ENCODE measurements at regions not wholly inside any gene's neighbourhood (a gene's known extent, or its start where the extent isn't known, plus 50 kb on each side); places are given as distances from the start of the nearest gene placed in this dataset.
"Not testable (repeated sequence)": the region's sequence is repeated elsewhere in the genome, so short reads cannot be mapped to it uniquely, and the experiment has no call there.

DNA sequence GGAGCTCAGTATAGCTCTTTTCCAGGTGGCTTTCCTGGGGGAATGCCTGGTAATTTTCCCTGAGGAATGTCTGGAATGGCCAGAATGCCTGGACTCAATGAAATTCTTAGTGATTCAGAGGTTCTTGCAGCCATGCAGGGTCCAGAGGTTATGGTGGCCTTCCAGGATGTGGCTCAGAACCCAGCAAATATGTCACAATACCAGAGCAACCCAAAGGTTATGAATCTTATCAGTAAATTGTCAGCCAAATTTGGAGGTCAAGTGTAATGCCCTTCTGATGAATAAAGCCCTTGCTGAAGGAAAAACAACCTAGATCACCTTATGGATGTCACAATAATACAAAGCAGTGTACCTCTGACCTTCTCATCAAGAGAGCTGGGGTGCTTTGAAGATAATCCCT is 100.3 kb downstream of the TMEM167A start:
- H3K9me3 ChIP-seq (ENCODE audit: control insufficient read depth in 4 of 4, low read length in 3 of 4): peaks cover 4 to 13% (median 6%) of the 10 kb centered on the region in 4 donors
- H3K36me3 ChIP-seq (ENCODE audit: control insufficient read depth in 4 of 4, insufficient read depth in 3 of 4, low read depth in 1 of 4, low read length in 3 of 4); H3K27me3 ChIP-seq (ENCODE audit: control insufficient read depth in 4 of 4, insufficient read depth in 4 of 4, low read length in 3 of 4); H3K9ac ChIP-seq (ENCODE audit: low read depth in 1 of 2, low read length in 2 of 2); DNase-seq (ENCODE audit: low spot score); H3K4me3 ChIP-seq (ENCODE audit: low read depth in 1 of 3, low read length in 3 of 3); H3K4me1 ChIP-seq (ENCODE audit: control insufficient read depth in 4 of 4, insufficient read depth in 4 of 4, low read length in 3 of 4); H3K27ac ChIP-seq (ENCODE audit: low read depth in 1 of 2, low read length in 2 of 2): not testable (repeated sequence)
- peak in 1 of 2 donors; percentile 54 for TF ChIP-seq RXRA (IDR thresholded peaks at IDR 0.05)
- peak in 1 of 2 donors; percentile 53 for TF ChIP-seq HNF4A (conservative IDR thresholded peaks at IDR 0.05)

DNA sequence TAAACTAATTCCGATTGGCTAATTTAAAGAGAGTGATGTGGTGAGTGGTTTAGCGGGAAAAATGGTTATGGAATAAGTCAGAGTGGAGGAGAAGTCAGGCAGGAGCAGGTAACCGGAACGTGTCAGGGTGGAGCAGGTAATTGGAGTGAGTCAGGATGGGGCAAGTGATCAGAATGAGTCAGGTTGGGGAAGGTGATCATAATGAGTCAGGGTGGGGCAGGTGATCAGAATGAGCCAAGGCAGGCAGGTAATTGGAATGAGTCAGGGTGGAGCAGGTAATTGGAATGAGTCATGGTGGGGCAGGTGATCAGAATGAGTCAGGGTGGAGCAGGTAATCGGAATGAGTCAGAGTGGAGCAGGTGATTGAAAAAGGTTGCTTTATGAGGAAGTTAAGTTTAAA is 101.4 kb downstream of the TMEM167A start:
- 90% methylated on average over 5 of the region's 5 CpGs for WGBS
- DNase-seq (ENCODE audit: low spot score): no peak
- H3K27ac ChIP-seq (ENCODE audit: low read depth in 1 of 2, low read length in 2 of 2): no peak overlapping the region
- no peaks in the 10 kb centered on the region for H3K4me1 ChIP-seq (ENCODE audit: control insufficient read depth in 4 of 4, insufficient read depth in 4 of 4, low read length in 3 of 4)
- no peak overlapping the region for H3K9ac ChIP-seq (ENCODE audit: low read depth in 1 of 2, low read length in 2 of 2)
- H3K9me3 ChIP-seq (ENCODE audit: control insufficient read depth in 4 of 4, low read length in 3 of 4): peaks cover 4 to 13% (median 6%) of the 10 kb centered on the region in 4 donors
- H3K27me3 ChIP-seq (ENCODE audit: control insufficient read depth in 4 of 4, insufficient read depth in 4 of 4, low read length in 3 of 4): no peaks in the 10 kb centered on the region
- TF ChIP-seq, protein P1, sequence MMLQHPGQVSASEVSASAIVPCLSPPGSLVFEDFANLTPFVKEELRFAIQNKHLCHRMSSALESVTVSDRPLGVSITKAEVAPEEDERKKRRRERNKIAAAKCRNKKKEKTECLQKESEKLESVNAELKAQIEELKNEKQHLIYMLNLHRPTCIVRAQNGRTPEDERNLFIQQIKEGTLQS (IDR thresholded peaks at IDR 0.05): no peak
- TF ChIP-seq JUND (IDR thresholded peaks at IDR 0.05): no peak
- no peak for TF ChIP-seq NR2F2 (IDR thresholded peaks at IDR 0.05)
- TF ChIP-seq TAF1 (conservative IDR thresholded peaks at IDR 0.05): no peak
- TF ChIP-seq EGR1 (IDR thresholded peaks at IDR 0.05; ENCODE audit: low read depth in 2 of 2): no peak
- TF ChIP-seq YY1 (IDR thresholded peaks at IDR 0.05): no peak
- TF ChIP-seq, protein P2, sequence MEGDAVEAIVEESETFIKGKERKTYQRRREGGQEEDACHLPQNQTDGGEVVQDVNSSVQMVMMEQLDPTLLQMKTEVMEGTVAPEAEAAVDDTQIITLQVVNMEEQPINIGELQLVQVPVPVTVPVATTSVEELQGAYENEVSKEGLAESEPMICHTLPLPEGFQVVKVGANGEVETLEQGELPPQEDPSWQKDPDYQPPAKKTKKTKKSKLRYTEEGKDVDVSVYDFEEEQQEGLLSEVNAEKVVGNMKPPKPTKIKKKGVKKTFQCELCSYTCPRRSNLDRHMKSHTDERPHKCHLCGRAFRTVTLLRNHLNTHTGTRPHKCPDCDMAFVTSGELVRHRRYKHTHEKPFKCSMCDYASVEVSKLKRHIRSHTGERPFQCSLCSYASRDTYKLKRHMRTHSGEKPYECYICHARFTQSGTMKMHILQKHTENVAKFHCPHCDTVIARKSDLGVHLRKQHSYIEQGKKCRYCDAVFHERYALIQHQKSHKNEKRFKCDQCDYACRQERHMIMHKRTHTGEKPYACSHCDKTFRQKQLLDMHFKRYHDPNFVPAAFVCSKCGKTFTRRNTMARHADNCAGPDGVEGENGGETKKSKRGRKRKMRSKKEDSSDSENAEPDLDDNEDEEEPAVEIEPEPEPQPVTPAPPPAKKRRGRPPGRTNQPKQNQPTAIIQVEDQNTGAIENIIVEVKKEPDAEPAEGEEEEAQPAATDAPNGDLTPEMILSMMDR (IDR thresholded peaks at IDR 0.05; ENCODE audit: low read depth, low read length, missing input control): no peak
- TF ChIP-seq SP1 (IDR thresholded peaks at IDR 0.05): no peak
- no peak for TF ChIP-seq GABPA (IDR thresholded peaks at IDR 0.05 in 1 of 2, conservative IDR thresholded peaks at IDR 0.05 in 1 of 2)
- TF ChIP-seq FOXA2 (IDR thresholded peaks at IDR 0.05): no peak
- TF ChIP-seq MAX (IDR thresholded peaks at IDR 0.05): no peak
- no peak for TF ChIP-seq HNF4A (conservative IDR thresholded peaks at IDR 0.05)
- no peak for TF ChIP-seq RXRA (IDR thresholded peaks at IDR 0.05)
- TF ChIP-seq, protein P3, sequence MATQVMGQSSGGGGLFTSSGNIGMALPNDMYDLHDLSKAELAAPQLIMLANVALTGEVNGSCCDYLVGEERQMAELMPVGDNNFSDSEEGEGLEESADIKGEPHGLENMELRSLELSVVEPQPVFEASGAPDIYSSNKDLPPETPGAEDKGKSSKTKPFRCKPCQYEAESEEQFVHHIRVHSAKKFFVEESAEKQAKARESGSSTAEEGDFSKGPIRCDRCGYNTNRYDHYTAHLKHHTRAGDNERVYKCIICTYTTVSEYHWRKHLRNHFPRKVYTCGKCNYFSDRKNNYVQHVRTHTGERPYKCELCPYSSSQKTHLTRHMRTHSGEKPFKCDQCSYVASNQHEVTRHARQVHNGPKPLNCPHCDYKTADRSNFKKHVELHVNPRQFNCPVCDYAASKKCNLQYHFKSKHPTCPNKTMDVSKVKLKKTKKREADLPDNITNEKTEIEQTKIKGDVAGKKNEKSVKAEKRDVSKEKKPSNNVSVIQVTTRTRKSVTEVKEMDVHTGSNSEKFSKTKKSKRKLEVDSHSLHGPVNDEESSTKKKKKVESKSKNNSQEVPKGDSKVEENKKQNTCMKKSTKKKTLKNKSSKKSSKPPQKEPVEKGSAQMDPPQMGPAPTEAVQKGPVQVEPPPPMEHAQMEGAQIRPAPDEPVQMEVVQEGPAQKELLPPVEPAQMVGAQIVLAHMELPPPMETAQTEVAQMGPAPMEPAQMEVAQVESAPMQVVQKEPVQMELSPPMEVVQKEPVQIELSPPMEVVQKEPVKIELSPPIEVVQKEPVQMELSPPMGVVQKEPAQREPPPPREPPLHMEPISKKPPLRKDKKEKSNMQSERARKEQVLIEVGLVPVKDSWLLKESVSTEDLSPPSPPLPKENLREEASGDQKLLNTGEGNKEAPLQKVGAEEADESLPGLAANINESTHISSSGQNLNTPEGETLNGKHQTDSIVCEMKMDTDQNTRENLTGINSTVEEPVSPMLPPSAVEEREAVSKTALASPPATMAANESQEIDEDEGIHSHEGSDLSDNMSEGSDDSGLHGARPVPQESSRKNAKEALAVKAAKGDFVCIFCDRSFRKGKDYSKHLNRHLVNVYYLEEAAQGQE (IDR thresholded peaks at IDR 0.05): no peak
- TF ChIP-seq FOXA1 (IDR thresholded peaks at IDR 0.05): no peak
- no peak for TF ChIP-seq RAD21 (IDR thresholded peaks at IDR 0.05)
- H3K36me3 ChIP-seq (ENCODE audit: control insufficient read depth in 4 of 4, insufficient read depth in 3 of 4, low read depth in 1 of 4, low read length in 3 of 4): no peaks in the 10 kb centered on the region
- no peak overlapping the region for H3K4me3 ChIP-seq (ENCODE audit: low read depth in 1 of 3, low read length in 3 of 3)
